ENCODE measurements at regions not wholly inside any gene's neighbourhood (a gene's known extent, or its start where the extent isn't known, plus 50 kb on each side); places are given as distances from the start of the nearest gene placed in this dataset.

- CTCF ChIA-PET: no interaction called here
- POLR2A ChIA-PET: no interaction called here
- no peak for DNase-seq (ENCODE audit: extremely low spot score)
- TF ChIP-seq, protein P1, sequence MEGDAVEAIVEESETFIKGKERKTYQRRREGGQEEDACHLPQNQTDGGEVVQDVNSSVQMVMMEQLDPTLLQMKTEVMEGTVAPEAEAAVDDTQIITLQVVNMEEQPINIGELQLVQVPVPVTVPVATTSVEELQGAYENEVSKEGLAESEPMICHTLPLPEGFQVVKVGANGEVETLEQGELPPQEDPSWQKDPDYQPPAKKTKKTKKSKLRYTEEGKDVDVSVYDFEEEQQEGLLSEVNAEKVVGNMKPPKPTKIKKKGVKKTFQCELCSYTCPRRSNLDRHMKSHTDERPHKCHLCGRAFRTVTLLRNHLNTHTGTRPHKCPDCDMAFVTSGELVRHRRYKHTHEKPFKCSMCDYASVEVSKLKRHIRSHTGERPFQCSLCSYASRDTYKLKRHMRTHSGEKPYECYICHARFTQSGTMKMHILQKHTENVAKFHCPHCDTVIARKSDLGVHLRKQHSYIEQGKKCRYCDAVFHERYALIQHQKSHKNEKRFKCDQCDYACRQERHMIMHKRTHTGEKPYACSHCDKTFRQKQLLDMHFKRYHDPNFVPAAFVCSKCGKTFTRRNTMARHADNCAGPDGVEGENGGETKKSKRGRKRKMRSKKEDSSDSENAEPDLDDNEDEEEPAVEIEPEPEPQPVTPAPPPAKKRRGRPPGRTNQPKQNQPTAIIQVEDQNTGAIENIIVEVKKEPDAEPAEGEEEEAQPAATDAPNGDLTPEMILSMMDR (IDR thresholded peaks at IDR 0.05; ENCODE audit: control extremely low read depth, extremely low read depth, low read depth, missing control alignments): no peak
Observed at GRCh38 chr1:30648408-30649000, 74.9 kb downstream of the MATN1 start.

DNA sequence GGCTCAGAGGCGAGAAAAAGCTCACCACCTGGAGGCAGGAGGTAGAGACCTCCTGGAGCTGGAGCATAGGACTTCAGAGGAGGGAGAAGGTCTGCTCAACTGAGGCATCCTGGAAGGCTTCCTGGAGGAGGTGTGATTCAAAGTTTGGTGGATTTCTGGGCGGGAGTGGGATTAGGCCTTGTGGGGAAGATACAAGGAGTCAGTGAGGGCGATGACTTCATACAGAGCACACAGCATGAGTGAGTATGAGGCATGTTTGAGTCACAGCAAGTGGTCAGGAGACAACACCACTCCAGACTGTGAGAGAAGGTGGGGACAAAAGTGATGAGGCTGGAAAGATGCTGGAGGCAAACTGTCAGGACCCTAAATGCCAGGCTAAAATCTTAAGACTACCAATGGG, 77.6 kb downstream of the MATN1 start:
- DNase-seq (ENCODE audit: extremely low spot score): no peak
- ChIA-PET CTCF (no interaction called here), POLR2A (no interaction called here)
- TF ChIP-seq, protein P1 (IDR thresholded peaks at IDR 0.05; ENCODE audit: control extremely low read depth, extremely low read depth, low read depth, missing control alignments): no peak

- CTCF ChIA-PET: no interaction called here
- no peak for DNase-seq (ENCODE audit: extremely low spot score)
- TF ChIP-seq, protein P1 (IDR thresholded peaks at IDR 0.05; ENCODE audit: control extremely low read depth, extremely low read depth, low read depth, missing control alignments): no peak
- POLR2A ChIA-PET: no interaction called here
Observed at GRCh38 chr1:30642391-30643120, 80.8 kb downstream of the MATN1 start.

- DNase-seq (ENCODE audit: extremely low spot score): no peak
- ChIA-PET CTCF (no interaction called here), POLR2A (no interaction called here)
- TF ChIP-seq, protein P1 (IDR thresholded peaks at IDR 0.05; ENCODE audit: control extremely low read depth, extremely low read depth, low read depth, missing control alignments): no peak
Observed at GRCh38 chr1:30641572-30642353, 81.6 kb downstream of the MATN1 start.

DNA sequence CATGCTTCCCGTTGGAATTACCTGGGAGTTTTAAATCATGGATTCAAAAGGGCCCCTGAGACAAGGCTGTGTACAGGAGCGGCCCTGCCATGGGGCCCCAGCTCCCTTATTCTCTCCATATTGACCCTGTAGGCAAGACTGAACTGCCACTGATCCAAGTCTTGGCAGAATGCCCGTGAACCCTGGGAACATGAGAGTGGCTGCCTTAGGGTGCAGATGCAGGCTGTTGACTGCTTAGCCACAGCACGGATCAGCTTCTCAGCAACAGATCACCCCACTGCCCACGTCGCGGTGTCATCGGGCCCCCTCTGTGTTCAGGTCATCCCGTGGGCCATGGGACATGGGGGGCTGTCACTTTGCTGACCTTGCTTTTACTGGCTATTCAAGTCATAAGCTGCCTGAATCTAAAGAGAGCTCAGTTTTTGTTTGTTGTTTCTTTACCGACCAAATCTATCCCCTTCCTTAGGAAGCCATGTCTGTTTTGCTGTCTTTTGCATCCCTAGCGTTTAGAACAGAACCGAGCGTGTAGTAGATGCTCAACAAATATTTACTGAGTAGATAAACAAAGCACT, 83.4 kb downstream of the MATN1 start:
- TF ChIP-seq, protein P1 (IDR thresholded peaks at IDR 0.05; ENCODE audit: control extremely low read depth, extremely low read depth, low read depth, missing control alignments): no peak
- ChIA-PET POLR2A (no interaction called here), CTCF (no interaction called here)
- no peak for DNase-seq (ENCODE audit: extremely low spot score)

GRCh38 chr1:30638811-30639210, 84.6 kb downstream of the MATN1 start:
- DNase-seq (ENCODE audit: extremely low spot score): no peak
- POLR2A ChIA-PET: no interaction called here
- TF ChIP-seq, protein P1 (IDR thresholded peaks at IDR 0.05; ENCODE audit: control extremely low read depth, extremely low read depth, low read depth, missing control alignments): no peak
- CTCF ChIA-PET: no interaction called here

All from GM10248 (cell line).